HG03159 (cell line): ENCODE measurements at regions not wholly inside any gene's neighbourhood (a gene's known extent, or its start where the extent isn't known, plus 50 kb on each side); places are given as distances from the start of the nearest gene placed in this dataset.
"Not testable (repeated sequence)": the region's sequence is repeated elsewhere in the genome, so short reads cannot be mapped to it uniquely, and the experiment has no call there.

Source experiments
- ATAC-seq: cut with Tn5 transposase; IDR thresholded peaks from one replicate; pipeline ENCODE4 v1.9.1; 2021; ENCODE audit warnings: mild to moderate bottlenecking, moderate library complexity; ENCODE audit not compliant: unreplicated experiment

- no peak for ATAC-seq
Measured at GRCh38 chr1:3989465-3989864, 89.4 kb upstream of the C1orf174 start.

- ATAC-seq: no peak
Measured at GRCh38 chr1:3992103-3992556, 92.1 kb upstream of the C1orf174 start.

GRCh38 chr1:3992746-3993145 is 92.7 kb upstream of the C1orf174 start:
- ATAC-seq: no peak

GRCh38 chr1:3993619-3994375 is 93.7 kb upstream of the C1orf174 start:
- no peak for ATAC-seq

GRCh38 chr1:3995141-3995780 is 95.2 kb upstream of the C1orf174 start:
- ATAC-seq: no peak

GRCh38 chr1:3996846-3997705 is 97.0 kb upstream of the C1orf174 start:
- ATAC-seq: no peak

- ATAC-seq: no peak
Measured at GRCh38 chr1:3998086-3998485, 98.0 kb upstream of the C1orf174 start.

- ATAC-seq: not testable (repeated sequence)
Measured at GRCh38 chr1:3999514-3999913, 99.4 kb upstream of the C1orf174 start.

GRCh38 chr1:3999941-4000735 is 100.1 kb upstream of the C1orf174 start:
- no peak for ATAC-seq

GRCh38 chr1:4000811-4001251 is 100.8 kb upstream of the C1orf174 start:
- no peak for ATAC-seq

GRCh38 chr1:4001461-4001860 is 101.4 kb upstream of the C1orf174 start:
- ATAC-seq: no peak

- ATAC-seq: no peak
Measured at GRCh38 chr1:4002061-4002521, 102.0 kb upstream of the C1orf174 start.

GRCh38 chr1:4002741-4003140 is 102.7 kb upstream of the C1orf174 start:
- ATAC-seq: no peak

GRCh38 chr1:4003846-4004505 is 103.9 kb upstream of the C1orf174 start:
- ATAC-seq: no peak

GRCh38 chr1:4004635-4005430 is 104.8 kb upstream of the C1orf174 start:
- ATAC-seq: no peak

GRCh38 chr1:4005431-4005830 is 105.4 kb upstream of the C1orf174 start:
- ATAC-seq: no peak

- no peak for ATAC-seq
Measured at GRCh38 chr1:4006676-4007374, 106.8 kb upstream of the C1orf174 start.

- ATAC-seq: no peak
Measured at GRCh38 chr1:4010284-4010683, 110.2 kb upstream of the C1orf174 start.
